ENCODE measurements at regions not wholly inside any gene's neighbourhood (a gene's known extent, or its start where the extent isn't known, plus 50 kb on each side); places are given as distances from the start of the nearest gene placed in this dataset.
"Not testable (repeated sequence)": the region's sequence is repeated elsewhere in the genome, so short reads cannot be mapped to it uniquely, and the experiment has no call there.

DNA sequence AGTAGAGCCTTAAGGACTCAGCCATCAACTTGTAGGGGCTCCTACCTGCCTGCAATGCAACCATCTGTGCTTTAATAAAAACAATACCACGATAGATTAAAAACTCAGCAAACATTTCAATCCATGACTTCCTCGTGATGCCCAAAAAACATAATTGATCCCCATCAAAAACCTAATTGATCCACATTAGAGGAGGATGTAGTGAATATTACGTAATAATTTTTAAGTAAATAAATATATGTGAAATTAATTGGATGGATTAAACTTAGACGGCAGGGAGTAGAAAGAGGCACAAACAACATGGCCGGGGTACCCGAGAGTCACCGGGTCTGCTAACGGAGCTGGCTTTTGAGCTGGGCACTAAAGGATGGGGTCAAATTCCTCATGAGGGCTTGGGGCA lies 87.3 kb downstream of the ARL4C start:
- no peak for DNase-seq (ENCODE audit: extremely low read depth in 1 of 2, low read depth in 1 of 2)

GRCh38 chr2:234406085-234406484 lies 90.8 kb downstream of the ARL4C start:
- no peak for DNase-seq (ENCODE audit: extremely low read depth in 1 of 2, low read depth in 1 of 2)

DNA sequence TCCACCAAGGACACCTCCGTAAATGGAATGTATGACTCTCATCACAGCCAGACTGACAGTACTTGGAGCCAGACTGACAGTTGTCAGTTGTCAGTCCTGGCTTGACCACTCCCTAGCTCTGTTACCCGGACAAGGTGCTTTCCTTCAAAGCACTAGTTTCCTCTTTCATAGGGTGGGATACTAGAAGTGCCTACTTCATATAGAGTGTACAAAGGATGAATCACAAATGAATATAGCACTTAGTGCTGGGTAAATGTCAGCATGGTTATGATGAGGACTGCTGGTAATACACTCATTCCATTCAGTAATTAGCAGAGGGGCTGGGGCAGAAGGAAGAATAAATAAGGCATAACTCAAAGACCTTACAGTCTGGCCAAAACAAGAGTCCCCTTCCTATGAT lies 91.4 kb downstream of the ARL4C start:
- DNase-seq (ENCODE audit: extremely low read depth in 1 of 2, low read depth in 1 of 2): no peak

DNA sequence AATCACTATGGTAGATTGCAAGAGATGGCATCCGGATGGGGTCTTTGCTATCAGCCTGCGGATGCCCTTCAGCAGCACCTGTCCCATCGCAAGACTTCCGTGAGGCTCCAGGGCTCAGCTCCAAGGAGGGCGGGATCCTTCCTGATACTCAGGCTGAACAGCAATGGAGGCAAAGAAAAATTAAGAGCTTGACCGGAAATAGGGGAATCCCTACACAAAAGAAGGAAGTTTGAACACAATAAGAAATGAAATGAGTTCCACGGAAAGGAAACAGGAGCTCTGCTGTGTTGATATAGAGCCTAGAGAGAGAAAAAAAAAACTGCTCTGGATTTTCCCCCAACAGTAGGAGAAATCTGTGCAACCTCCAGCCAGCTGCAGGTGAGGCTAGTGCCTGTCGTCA lies 91.9 kb downstream of the ARL4C start:
- DNase-seq (ENCODE audit: extremely low read depth in 1 of 2, low read depth in 1 of 2): no peak

DNA sequence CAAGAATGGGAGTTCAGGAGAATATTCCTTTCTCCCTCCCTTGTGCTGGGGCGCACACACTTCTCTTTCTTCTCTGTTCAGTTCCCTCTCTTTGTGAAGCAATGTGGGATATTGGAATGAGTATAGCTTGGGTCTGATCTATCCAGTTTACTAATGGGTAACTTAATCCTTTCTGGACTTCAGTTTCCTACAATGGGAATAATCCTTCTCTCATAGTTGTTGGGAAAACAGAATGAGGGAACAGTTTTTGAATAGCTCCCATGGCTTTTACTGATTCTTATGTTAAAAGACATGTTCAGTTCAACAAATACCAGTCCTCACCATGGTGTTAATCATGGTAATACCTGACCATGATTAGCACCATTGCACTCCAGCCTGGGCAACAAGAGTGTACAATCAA lies 93.1 kb downstream of the ARL4C start:
- no peak for DNase-seq (ENCODE audit: extremely low read depth in 1 of 2, low read depth in 1 of 2)

DNA sequence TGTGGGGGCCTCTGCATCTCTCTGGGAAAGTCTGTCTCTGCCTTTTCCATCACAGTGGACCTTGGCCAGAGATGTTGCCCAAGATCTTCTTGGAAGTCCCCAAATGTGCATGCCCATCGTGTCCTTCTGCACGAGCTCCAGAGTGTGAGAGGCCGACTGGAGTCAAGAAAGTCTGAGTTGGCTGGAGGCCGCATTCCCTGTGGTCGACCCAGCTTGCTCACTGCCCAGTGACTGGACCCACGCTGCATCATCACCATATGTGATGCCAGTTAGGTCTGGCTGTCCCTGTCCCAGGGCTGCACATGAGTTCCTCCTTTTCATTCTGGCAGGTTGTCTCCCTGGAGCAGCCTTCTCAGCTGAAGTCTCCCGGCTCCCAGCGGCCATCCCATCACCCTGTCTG lies 93.8 kb downstream of the ARL4C start:
- no peak for DNase-seq (ENCODE audit: extremely low read depth in 1 of 2, low read depth in 1 of 2)

DNA sequence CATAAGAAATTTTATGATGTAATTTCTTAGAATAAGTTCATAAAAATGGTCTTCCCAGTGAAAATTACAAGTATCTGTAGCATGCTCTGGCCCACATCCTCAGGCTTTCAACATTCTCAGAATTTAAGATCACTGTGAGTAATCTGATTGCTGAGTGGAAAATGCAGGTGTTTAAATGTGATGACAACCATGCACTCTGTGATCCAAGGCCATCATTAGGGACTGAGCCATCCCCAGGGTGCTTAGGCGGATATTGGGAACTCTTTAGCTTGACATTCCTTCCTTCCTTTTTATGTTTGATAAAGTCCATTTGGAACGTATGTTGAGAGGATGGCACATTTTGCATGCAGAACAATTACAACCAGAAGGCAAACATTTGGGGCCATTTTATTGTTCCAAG lies 95.5 kb downstream of the ARL4C start:
- DNase-seq (ENCODE audit: extremely low read depth in 1 of 2, low read depth in 1 of 2): no peak

DNA sequence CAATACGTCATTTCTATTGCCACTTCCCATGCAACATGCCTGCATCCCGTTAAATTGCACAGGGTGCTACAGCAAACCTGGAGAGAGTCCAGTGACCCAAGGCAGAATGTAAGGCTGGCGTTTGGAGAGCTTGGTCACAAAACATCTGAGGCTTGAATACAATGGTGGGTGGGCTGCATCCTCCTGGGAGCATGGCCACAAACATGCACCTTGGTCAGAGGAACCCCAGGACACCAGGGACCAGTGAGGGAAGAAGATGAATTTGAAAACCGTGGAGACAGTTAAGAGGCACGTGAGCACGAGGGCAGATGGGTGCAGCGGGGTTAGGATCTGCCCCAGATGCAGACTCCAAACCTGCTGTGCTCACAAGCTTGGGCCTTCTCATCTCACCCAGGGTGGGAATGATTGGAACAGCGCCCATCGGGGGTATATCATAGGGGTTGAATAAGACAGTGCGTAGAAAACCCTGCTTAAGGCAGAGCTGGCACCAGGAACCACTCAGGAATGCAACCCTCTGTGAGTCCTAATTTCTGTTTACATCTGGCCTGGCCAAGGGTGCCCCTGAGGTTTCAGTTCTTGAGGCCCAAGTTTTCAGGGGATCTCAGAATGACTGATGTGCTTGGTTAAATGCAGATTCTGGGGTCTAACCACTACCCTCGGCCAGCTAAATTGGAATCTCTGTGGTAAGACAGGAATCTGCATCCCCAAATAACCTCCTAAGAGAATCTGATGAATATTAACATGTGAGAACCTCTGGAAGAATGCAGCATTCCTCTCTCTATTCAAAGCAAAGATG lies 97.2 kb downstream of the ARL4C start:
- DNase-seq (ENCODE audit: extremely low read depth in 1 of 2, low read depth in 1 of 2): no peak

DNA sequence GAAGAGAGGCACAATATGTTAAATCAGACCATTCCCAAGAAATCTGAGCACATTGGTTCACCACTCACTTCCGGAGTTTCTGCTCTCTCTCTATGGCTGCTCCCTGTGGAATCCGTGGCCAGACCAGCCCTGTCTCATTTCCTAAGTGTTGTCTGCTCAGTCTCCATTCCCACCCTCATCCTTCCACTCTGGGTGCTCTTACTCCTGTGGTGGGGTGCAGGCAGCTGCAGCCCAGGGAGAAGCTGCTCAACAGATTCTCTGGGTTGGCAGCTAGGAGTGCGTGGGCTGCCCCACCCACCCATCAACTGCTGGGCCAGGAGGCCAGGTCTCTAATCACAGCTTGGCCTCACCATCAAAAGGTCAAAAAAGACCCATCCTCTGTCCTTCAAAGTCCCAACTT lies 98.3 kb downstream of the ARL4C start:
- no peak for DNase-seq (ENCODE audit: extremely low read depth in 1 of 2, low read depth in 1 of 2)

DNA sequence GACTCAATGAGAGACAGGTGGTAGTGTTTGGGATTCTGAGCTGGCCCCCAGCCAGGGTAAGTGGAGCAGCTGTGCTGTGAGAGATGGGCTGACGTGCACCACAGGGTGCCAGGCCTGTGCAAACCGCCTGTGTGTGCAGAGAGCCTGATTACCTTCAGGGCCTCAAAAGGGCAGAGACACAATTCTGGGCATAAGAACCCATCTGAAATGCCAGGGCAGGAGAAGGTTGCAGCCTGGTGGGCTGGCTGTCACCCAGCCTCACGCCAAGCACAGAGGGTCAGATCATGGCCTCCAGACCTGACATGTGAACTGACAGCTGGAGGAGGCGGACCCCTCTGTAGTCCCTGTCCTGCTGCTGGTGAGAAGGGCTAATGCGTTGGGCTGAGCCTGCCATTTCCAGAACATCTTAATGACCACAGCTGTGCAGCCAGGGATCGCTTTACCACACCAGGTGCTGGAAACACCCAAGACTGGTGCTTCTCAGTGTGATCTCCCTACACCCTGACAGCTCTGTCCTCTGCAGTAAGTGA lies 100.9 kb downstream of the ARL4C start:
- no peak for DNase-seq (ENCODE audit: extremely low read depth in 1 of 2, low read depth in 1 of 2)

GRCh38 chr2:234394450-234394849 lies 102.4 kb downstream of the ARL4C start:
- DNase-seq (ENCODE audit: extremely low read depth in 1 of 2, low read depth in 1 of 2): no peak

DNA sequence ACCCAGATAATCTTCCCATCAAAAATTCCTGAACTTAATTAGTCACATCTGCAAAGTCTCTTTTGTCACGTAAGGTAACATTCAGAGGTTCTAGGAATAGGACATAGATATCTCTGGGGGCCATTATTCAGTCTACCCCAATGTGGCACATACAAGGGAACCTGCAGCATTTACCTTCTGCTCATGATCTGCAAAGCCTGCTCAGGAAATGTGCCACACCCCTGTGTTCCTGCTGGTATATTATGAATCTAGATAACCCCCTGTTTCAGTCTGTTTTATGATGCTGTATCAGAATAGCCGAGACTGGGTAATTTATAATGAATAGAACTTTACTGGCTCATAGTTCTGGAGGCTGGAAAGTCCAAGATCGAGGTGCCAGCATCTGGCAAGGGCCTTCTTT lies 103.5 kb downstream of the ARL4C start:
- DNase-seq (ENCODE audit: extremely low read depth in 1 of 2, low read depth in 1 of 2): no peak

GRCh38 chr2:234392041-234392615 lies 104.8 kb downstream of the ARL4C start:
- no peak for DNase-seq (ENCODE audit: extremely low read depth in 1 of 2, low read depth in 1 of 2)

DNA sequence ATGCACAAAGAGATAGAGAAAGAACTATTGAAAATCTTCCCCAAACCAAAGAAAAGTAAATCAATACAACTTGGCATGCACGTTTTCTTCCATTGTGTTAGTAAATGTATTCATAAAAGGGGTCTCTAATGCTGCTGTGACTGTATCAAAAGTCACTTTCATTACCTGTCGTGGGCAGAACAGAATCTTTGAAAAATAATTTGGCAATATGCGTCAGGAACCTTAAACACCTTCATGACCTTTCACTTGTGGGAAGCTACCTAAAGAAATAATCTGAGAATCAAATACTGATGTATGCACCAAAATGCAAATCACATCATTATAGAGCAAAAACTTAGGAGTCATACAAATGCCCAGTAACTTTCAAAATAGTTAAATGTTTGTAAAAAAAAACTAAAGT lies 105.3 kb downstream of the ARL4C start:
- DNase-seq (ENCODE audit: extremely low read depth in 1 of 2, low read depth in 1 of 2): no peak

GRCh38 chr2:234389661-234390060 lies 107.2 kb downstream of the ARL4C start:
- not testable (repeated sequence) for DNase-seq (ENCODE audit: extremely low read depth in 1 of 2, low read depth in 1 of 2)

DNA sequence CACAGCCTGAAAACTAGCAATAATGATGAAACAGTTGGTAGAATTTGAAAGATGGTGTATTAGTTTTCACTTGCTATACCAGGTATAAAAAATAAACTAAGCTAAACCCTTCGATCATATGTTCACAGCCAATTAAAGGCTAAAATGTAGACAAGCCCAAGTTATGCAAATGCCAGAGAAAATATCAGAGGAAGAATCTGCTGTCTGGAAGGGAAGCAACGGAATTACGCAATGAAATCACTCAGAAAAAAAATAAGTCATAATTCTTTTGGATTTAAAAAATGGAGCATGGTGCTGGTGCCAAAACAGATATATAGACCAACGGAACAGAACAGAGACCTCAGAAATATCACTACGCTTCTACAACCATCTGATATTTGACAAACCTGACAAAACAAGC lies 108.3 kb downstream of the ARL4C start:
- no peak for DNase-seq (ENCODE audit: extremely low read depth in 1 of 2, low read depth in 1 of 2)

DNA sequence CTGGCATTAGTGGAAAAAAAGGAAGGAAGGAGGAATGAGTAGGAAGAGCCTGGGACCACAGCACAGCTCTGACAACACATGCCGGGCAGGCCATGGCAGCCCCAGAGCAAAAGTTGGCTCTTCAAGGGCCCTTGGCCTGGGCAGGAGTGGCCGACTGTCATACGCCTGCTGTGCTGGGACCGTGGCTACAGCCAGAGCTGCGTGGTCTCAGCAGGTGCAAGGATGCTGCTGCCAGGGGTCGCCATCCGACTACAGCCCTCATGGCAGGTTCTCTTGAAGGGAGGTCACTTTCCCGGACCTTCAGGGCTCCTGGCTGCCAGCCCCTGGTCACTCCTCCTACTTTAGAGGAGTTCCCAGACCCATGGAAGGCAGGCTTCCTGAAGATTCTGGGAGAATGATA lies 109.9 kb downstream of the ARL4C start:
- DNase-seq (ENCODE audit: extremely low read depth in 1 of 2, low read depth in 1 of 2): no peak

- no peak for DNase-seq (ENCODE audit: extremely low read depth in 1 of 2, low read depth in 1 of 2)
Observed at GRCh38 chr2:234382131-234382530, 114.8 kb downstream of the ARL4C start.

DNA sequence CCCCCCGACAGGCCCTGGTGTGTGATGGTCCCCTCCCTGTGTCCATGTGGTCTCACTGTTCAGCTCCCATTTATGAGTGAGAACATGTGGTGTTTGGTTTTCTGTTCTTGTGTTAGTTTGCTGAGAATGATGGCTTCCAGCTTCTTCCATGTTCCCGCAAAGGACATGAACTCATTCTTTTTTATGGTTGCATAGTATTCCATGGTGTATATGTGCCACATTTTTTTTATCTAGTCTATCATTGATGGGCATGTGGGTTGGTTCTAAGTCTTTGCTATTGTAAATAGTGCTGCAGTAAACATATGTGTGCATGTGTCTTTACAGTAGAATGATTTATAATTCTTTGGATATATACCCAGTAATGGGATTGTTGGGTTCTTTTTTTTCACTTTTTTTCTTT lies 117.9 kb downstream of the ARL4C start:
- DNase-seq (ENCODE audit: extremely low read depth in 1 of 2, low read depth in 1 of 2): not testable (repeated sequence)

DNA sequence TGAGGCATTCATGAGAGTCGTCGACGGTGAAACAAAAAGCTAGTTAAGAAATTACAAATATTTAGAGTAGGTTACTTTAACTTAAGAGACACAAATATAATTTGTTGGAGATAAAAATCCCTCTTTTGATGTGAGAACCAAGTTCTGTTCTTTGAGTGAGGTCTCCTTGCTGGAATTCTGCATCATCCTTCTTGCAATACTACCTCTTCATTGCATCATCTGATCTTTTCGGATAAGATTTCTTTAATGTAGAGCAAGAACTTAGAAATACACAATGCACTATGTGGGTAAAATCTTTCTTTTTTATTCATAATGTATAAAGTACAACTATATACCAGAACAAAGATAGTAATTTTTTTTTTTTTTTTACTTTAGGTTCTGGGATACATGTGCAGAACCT lies 118.4 kb downstream of the ARL4C start:
- no peak for DNase-seq (ENCODE audit: extremely low read depth in 1 of 2, low read depth in 1 of 2)

- DNase-seq (ENCODE audit: extremely low read depth in 1 of 2, low read depth in 1 of 2): no peak
Observed at GRCh38 chr2:234377761-234378391, 119.0 kb downstream of the ARL4C start.

- no peak for DNase-seq (ENCODE audit: extremely low read depth in 1 of 2, low read depth in 1 of 2)
Observed at GRCh38 chr2:234376229-234376628, 120.7 kb downstream of the ARL4C start.
